ENCODE measurements at regions not wholly inside any gene's neighbourhood (a gene's known extent, or its start where the extent isn't known, plus 50 kb on each side); places are given as distances from the start of the nearest gene placed in this dataset.

DNA sequence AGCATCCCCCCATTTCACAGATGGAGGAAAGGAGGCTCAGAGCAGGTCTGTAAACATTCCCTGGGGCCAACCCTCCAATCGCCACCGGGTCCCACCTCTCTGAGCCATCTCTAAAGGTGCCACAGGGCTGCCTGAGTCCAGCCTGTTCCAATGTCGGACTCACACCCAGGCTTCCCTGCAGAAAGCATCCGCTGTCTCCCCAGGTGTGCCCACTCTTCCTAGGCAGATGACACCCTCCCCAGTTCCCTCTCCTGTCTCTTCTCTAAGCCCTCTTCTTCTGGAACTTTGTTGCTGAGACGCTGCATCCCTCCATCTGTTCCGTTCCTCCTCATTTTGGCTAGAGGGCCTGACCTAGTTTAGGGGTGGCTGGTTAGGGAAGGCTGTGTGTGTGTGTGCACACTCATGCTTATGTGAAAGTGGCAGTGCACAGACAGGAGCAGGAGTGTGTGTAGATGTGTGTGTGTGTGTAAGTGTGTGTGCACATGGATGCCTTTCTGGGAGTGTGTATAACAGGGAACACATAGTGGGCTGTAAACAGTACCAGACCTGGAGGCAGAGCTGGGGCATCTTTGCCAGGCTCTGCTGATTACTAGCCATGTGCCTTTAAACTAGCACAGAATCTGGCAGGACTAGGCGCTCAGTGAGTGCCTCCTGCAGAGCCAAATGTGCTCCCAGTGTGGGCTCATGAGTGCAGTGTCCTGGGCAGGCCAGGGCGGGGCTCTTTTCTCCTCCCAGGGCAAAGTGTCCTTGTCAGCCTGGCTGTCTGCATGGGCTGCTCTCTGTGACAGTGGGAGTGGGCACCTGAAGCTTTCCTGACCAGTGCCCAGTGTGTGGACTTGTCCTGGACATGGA, 77.3 kb upstream of the NECTIN1 start:
- no peak for DNase-seq

GRCh38 chr11:119805663-119806062, 76.7 kb upstream of the NECTIN1 start:
- no peak for DNase-seq

- DNase-seq: no peak
These were observed 75.7 kb upstream of the NECTIN1 start for GRCh38 chr11:119804698-119805097.

GRCh38 chr11:119803726-119804294, 74.8 kb upstream of the NECTIN1 start:
- no peak for DNase-seq

DNA sequence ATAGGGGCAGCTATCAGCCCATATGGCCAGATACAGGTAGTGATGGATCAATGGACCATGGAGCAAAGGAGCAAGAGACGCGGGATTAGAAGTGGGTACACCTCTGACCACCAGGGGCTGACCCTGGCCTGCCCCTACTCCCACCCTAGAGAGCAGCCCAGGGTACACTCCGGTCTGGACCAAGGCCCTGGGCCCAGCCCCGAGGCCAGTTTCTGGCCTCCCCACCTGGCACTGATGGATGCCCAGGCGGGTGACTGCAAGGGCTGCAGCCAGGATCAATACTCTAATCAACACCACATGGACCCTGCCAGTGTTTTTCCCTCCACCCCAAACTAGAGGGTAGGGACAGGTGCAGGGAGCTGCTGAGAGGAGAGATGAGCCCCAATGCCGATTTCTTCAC, 74.1 kb upstream of the NECTIN1 start:
- no peak for DNase-seq

DNA sequence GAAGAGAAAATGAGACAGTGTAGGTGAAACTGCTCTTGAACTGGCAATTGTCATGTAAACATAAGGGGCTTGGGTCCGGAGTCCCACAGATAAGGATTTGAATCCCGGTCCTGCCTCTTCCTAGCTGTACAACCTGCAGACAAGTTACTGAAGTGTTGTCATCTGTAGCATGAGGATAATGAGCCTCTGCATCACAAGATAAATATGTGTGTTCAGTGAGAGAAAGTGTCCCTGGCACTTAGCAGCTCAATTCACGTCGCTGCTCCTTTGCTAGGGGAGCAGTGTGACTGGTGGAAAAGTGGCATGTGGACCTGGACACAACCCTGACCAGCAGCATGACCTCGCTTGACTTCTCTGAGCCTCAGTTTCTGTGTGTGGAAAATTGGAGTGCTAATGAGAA, 73.7 kb upstream of the NECTIN1 start:
- DNase-seq: no peak

DNA sequence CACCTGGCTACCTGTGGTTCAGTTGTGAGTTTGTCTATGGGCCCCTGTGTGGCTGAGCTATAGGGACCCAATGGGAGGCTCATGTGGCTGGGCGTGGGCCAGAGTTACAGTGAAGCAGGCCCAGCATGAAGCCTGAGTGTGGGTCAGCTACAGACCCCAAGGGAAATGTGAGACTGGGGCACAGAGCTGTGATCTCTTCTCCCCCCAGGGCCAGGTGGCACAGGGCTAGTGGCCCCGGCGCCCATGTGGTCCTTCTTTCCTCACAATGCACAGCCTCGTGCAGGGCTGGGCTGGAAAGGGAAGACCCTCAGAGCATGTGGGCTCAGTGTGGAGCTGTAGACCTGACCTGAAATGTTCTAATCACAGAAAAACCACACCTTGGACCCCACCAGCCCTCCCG, 71.6 kb upstream of the NECTIN1 start:
- no peak for DNase-seq

DNA sequence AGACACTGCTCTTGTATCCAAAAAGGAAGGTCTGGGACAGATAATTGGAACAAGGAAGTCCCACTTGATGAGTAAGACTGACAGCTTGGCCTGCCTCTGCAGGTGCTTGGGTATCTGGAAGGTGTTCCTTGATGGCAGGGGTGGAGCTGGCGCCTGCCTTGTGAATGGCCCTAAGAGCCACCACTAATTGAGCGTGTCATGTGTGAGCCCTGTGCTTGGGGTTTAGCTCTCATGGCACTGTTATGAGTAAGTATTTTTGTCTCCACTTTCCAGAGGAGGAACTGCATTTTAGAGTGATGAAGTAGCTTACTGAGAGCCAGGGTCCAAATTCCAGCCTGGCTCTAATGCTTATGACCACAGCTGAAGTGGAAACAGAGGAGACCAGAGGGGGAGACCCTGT, 71.2 kb upstream of the NECTIN1 start:
- no peak for DNase-seq

DNA sequence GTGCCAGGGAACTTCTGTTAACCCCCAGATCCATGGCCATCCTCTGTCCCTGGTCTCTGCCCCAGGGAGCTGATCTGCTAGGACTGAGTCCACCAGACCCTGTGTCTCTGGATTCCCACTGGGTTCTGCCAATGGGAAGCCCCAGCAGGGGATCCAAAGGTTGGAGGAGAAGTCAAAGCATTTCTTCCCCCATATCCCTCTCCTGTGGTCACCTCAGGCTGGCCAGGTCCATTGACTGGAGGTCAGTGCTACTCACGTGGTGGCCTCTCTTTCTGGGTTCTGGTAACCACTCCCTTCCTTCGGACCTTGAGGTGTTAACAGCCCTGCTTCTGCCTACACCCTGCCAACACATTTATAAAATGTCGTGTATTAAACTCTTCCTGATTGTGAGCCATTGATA, 69.7 kb upstream of the NECTIN1 start:
- DNase-seq: no peak

- DNase-seq: no peak
These were observed 68.7 kb upstream of the NECTIN1 start for GRCh38 chr11:119797736-119798135.

DNA sequence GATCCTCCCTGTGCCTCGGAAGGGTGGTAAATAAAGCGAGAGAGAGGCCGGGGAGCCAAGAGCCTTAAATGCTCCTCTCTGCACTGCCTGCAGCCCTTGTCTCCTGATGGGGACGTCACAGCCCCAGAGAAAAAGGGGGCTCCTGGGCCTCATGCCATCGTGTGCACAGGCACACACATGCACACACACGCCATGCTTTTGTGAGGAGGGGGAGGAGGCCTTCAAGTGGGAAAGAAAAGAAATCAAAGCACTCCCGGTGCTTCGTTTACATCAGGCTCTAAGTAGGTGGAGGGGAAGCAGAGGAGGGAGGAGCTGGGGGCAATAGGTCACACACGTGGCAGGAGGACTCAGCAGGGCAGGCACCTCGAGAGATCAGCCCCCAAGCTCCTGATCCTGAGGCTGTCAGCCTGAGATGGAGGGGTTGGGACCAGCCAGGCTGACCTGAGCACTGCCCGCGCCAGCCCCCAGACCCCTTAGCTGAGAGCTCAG, 68.2 kb upstream of the NECTIN1 start:
- no peak for DNase-seq

DNA sequence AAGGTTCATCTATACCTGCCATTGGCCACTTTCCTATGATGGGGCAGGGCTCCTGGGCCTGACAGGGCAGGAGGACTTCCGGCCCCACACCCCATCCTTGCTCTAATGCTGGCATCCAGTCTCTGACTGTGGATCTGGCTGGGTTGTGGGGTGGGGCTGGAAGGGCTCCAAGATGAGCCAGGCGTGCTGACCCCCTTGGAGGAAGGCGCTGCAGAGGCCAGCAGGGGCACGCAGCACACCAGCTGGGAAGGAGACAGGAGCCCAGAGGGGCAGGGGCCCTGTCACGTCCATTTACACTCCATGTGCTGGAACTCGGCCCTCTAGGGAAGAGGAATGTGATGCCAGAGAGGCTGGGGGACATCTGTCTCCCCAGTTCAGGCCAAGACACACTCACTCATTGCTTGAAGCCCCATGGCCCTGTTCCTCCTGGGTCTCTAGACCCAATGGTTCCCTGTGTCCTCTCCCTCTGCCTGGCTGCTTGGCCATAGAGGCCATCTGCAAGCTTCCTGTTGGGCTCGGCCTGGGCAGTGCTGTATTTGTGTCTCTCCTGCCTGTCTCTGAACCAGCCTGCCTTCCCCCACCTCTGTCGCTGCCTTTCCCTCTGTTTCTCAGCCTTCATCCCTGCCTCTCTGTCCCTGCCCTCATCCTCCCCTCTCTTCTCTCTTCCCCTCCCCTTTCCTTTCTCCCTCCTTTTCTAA, 67.5 kb upstream of the NECTIN1 start:
- DNase-seq: no peak

DNA sequence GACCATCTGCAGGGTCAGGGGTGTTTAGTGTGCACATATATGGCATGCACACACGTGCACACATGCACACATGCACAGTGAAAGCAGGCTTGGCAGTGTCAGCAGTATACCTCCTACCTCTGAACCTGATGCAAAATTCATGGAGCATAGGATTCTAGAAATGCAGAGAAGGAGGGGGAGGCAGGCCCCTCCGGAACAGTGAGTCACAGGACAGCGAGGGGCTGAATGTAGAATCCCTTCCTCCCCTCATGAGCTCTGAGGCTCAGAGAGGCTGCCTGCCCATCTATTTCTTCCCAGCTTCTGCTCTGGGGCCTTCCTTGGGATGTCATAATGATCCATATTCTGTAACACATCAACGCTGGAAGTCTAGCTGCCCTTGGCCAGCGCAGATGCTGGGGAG, 66.7 kb upstream of the NECTIN1 start:
- DNase-seq: no peak

- peak; percentile 45 for DNase-seq
These were observed 66.2 kb upstream of the NECTIN1 start for GRCh38 chr11:119795231-119795630.

DNA sequence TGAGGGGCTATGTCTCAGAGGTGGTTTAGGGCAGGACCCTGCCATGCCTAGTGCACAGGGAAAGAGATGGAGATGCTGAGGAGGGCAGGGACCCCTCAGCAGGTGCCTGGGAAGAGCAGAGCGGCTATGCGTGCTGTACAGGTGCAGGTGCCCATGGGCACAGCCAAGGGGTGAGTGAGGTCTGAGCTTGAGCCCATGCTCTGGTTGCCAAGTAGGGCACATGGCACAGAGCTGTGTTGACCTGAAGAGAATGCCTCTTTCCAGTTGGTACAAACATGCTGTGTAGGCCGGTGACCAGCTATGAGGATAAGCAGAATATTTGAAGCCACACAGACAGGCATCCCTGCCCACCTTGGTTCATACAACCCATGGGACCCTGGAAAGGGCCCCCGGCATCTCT, 65.8 kb upstream of the NECTIN1 start:
- DNase-seq: no peak

DNA sequence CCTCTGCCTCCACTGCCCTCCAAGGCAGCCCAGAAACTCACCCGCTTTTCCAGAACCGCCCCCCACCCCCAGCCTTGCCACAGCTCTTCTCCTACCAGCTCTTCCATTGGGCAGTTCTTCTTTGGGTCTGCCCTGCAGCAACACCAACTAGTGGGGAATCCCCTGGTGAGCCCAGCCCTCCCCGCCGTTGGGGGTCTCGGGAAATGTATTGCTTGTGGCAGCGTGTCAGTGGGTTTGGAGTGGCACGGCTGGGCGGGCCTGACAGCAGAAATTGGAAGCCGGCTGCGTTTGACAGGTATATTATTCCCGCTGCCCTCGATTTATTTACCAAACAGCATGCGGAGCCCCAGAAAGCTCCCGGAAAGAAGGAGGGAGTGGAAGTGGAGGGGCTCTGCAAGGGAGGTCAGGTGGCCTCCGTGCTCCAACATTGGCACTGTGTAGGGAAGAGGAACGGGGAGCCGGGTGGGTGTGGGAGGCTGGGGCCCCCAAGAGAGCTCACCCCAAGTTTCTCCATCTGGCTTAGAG, 65.2 kb upstream of the NECTIN1 start:
- DNase-seq: no peak

- no peak for DNase-seq
These were observed 64.5 kb upstream of the NECTIN1 start for GRCh38 chr11:119793335-119793984.

DNA sequence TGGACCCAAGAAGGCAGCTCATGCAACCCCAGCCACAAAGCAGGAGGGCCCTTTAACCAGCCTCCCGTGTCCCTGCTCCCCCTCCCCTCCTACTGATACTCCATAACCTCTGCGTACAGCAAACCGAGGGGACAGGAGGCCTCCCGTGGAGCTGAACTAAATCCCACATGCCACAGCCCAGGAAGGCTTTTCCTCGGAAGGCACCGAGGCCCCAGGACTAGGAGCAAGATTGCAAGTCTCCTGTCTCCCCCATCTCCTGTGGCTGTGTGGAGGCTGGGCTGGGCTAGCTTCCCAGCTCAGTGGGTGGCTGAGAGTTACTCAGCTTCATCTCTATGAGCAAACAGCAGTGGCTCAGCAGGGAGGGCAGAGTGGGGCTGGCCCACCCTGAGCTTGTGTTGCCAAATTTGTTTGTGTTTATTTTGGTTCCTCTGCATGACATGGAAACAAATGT, 62.7 kb upstream of the NECTIN1 start:
- no peak for DNase-seq

GRCh38 chr11:119791047-119791446, 62.0 kb upstream of the NECTIN1 start:
- no peak for DNase-seq

GRCh38 chr11:119790476-119790875, 61.5 kb upstream of the NECTIN1 start:
- DNase-seq: no peak

DNA sequence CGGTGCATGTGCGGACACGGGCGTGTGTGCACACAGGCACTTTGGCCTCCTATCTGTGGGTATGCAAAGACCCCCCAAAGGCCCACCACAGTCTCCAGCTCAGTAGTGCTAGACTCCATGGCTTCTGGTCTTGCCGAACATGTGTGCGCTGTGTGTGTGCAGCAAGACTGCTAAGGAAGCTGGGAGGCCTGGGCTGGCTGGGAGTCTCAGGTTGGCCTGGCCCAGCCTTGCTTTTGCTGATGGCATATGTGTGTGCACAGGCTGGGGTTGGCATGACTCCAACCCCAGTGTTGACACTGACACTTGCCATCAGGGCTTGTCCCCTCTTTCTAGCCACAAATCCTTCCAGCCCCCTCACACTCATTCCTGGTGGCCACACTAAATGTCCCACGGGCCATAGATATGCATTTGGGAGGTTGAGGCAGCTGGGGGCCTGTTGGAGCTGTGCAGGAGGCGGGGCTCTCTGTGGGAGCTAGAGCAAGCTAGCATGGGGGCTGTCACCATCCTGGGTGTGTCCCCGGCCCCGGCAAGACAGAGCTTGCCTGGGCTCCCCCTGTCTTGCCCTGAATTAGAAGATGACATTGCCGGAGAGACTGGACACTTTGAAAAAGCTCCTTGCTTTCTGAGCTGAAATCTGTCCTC, 60.9 kb upstream of the NECTIN1 start:
- no peak for DNase-seq

DNA sequence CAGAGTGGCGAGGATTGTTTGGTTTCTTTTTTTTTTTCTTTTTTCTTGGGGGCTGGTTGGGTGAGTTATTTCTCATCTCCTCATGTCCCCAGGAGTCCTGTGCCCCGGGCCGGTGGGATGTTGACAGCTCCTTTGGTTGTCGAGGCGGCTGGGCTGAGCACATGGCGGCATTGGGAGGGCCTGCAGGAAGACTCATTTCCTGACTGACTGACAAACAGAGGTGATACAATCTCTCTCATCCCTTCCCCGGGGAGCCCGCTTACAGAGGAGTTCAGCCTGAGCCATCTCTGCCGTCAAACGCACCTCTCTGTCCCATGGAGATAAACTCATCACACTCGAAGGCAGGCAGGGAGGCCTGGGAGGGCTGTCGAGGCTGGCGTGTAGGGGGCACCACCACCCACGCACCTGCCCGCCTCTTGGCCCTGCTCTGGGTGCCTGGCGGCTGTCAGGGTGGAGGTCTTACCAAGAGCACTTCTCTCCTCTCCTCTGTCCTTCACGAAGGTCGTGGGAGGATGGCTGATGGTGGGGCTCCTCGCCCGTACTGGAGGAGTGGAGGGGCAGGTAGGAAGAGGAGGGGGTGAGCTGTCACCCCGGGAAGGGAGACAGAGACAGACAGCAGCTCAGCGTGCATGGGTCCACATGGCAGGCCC, 60.0 kb upstream of the NECTIN1 start:
- DNase-seq: no peak

Data from HCEC 1CT (cell line).